Esophagus muscularis mucosa (tissue), 4 donors: ENCODE measurements at regions not wholly inside any gene's neighbourhood (a gene's known extent, or its start where the extent isn't known, plus 50 kb on each side); places are given as distances from the start of the nearest gene placed in this dataset.

Experiments
- DNase-seq: peaks from one replicate; pipeline ENCODE4 v3.0.0-alpha.2; 2017; ENCODE audit errors: extremely low spot score
- H3K27ac ChIP-seq, 4 donors: fragments of 200-600 bp; sonication (generic); replicated peaks in 1 of 4; 1 replicate in 3 of 4; 2 replicates in 1 of 4; pipeline ENCODE4 v1.5.1; 2016 to 2019; ENCODE audit warnings: mild to moderate bottlenecking in 1 of 4
- H3K27me3 ChIP-seq, 4 donors: fragments of 200-600 bp; sonication (generic); one replicate each; pipeline versions ENCODE4 v1.5.1 to v1.6.0; 2016 to 2019
- H3K36me3 ChIP-seq, 4 donors: fragments of 200-600 bp; sonication (generic); one replicate each; pipeline ENCODE4 v1.5.1; 2016 to 2019
- H3K4me1 ChIP-seq, 4 donors: fragments of 200-600 bp; sonication (generic); one replicate each; pipeline ENCODE4 v1.5.1; 2016 to 2019
- H3K4me3 ChIP-seq, 4 donors: fragments of 200-600 bp; sonication (generic); 1 replicate in 2 of 4; 2 replicates in 2 of 4; pipeline ENCODE4 v1.5.1; 2016 to 2019; ENCODE audit warnings: mild to moderate bottlenecking in 4 of 4, moderate library complexity in 1 of 4
- H3K9me3 ChIP-seq, 4 donors: fragments of 200-600 bp; sonication (generic); 1 replicate in 3 of 4; 2 replicates in 1 of 4; pipeline ENCODE4 v1.5.1; 2016 to 2019
- CTCF ChIP-seq, 3 experiments: fragments of 200-600 bp in 2 of 3; fragments of 450-650 bp in 1 of 3; sonication (generic) in 2 of 3; IDR thresholded peaks; one replicate each; pipeline ENCODE4 v1.5.1; 2017 to 2019; ENCODE audit warnings: antibody characterized with exemption in 3 of 3, mild to moderate bottlenecking in 2 of 3, moderate library complexity in 1 of 3
- EP300 ChIP-seq: sonication (generic); formaldehyde crosslinking; IDR thresholded peaks from one replicate; pipeline ENCODE4 v1.6.1; 2017; ENCODE audit warnings: antibody characterized with exemption
- POLR2A ChIP-seq: fragments of 450-650 bp; IDR thresholded peaks from one replicate; pipeline ENCODE4 v1.6.1; 2017; ENCODE audit warnings: antibody characterized with exemption, moderate library complexity, mild to moderate bottlenecking, low read depth
- POLR2AphosphoS5 ChIP-seq, 2 donors: sonication (generic); formaldehyde crosslinking; IDR thresholded peaks; one replicate each; pipeline ENCODE4 v1.6.1; 2017; ENCODE audit warnings: antibody characterized with exemption in 2 of 2
- WGBS: methylation state at CpG from one replicate; pipeline ENCODE4 v1.1.5; 2018; 5-methylcytosine and 5-hydroxymethylcytosine counted together
- intact Hi-C: fragments of 100-400 bp; cut with DNase I; formaldehyde crosslinking; loops from one replicate; pipeline ENCODE4 v1.15.1; 2023

DNA sequence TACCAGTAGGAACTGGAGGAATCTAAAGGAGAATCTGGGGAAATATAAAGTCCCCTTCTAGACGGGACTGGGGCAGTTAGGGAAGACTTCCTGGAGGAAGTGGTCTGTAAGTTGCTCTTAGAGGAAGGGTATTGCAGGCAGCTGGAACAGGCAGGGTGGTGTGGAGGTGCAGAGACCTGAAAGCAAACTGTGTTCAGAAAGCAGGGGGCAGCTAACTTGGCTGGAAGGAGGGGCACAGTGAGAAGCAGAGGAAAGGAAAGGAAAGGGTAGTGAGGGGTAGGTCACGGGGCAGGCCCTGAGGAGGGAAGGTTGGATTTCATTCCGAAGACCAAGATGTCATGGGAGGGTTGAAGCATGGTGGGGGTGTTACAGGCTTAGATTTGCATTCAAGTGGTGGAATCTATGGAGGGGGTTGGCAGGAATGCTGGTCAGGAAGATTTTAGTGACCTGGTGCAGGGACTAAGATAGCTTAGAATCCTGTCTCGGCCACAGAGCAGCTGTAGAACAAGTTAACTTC, 240.7 kb downstream of the FOXD2 start:
- intact Hi-C loops, result no loop called here
- DNase-seq, result no peak
- TF ChIP-seq EP300, result no peak
- no peak for TF ChIP-seq POLR2A
- no peak for TF ChIP-seq POLR2AphosphoS5 (IDR thresholded peaks at IDR 0.05)
- no peak for TF ChIP-seq CTCF (IDR thresholded peaks at IDR 0.05)
- Histone ChIP-seq H3K4me1 (no peaks in the 10 kb centered on the region), H3K36me3 (no peaks in the 10 kb centered on the region), H3K4me3 (no peak overlapping the region), H3K9me3 (peaks cover 0 to 2% (median 0%) of the 10 kb centered on the region in 4 donors), H3K27me3 (peaks cover 0 to 6% (median 0%) of the 10 kb centered on the region in 4 donors), H3K27ac (no peak overlapping the region)
- 81% methylated on average over 4 of the region's 4 CpGs for WGBS

DNA sequence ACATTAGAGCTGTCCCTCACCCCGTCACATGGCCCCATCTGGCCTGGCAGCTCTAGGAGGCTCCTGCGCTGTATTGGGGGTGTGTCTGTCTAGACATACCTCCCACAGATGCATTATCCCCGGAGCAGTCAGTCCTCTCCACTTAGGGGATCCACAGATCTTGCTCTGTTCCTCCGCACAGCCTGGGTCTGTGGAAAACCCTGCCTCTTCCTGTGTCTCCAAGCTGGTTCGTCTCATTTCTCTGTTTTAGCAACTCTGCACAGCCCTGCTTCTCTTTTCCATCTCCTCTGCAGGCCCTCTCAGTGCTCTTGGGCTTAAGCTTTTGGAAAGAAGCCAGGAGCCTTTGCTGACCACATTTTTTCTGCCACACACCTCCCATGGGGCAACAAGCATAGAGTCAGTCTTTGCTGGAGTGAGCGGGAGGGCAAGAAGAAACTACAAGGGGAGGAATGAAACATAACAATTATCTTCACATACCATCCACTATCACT, 241.5 kb downstream of the FOXD2 start:
- no peak overlapping the region for H3K4me3 ChIP-seq
- H3K9me3 ChIP-seq, result no peaks in the 10 kb centered on the region
- H3K36me3 ChIP-seq, result no peaks in the 10 kb centered on the region
- WGBS, result 73% methylated on average over 6 of the region's 6 CpGs
- DNase-seq, result no peak
- no peaks in the 10 kb centered on the region for H3K4me1 ChIP-seq
- peaks cover 0 to 6% (median 0%) of the 10 kb centered on the region in 4 donors for H3K27me3 ChIP-seq
- TF ChIP-seq POLR2AphosphoS5 (IDR thresholded peaks at IDR 0.05) (no peak), CTCF (IDR thresholded peaks at IDR 0.05) (no peak), POLR2A (no peak), EP300 (no peak)
- intact Hi-C loops, result no loop called here
- no peak overlapping the region for H3K27ac ChIP-seq

DNA sequence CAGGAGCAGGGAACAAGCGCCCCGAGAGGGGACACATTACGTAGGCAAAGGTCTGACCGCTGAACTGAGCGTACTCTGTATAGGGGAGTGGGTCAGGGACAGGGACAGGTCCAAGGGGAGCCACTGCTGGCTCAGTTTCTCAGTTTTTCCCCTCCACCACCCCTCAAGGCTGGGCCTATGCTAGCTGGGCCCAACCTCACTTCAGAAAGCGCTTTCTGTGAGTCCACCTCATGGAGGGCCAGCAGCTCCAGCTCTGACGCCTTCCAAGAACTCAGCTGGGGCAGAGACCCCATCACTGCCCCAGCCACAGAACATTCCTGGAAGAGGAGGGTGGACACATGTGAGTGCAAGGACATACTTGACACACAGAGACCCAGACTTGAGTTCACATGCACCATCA, 242.0 kb downstream of the FOXD2 start:
- Histone ChIP-seq H3K4me3 (no peak overlapping the region), H3K27me3 (peaks cover 0 to 6% (median 0%) of the 10 kb centered on the region in 4 donors), H3K4me1 (peaks cover 0 to under 1% (median 0%) of the 10 kb centered on the region in 4 donors), H3K9me3 (no peaks in the 10 kb centered on the region), H3K36me3 (no peaks in the 10 kb centered on the region), H3K27ac (no peak overlapping the region)
- 83% methylated on average over 6 of the region's 7 CpGs for WGBS
- DNase-seq, result no peak
- intact Hi-C loops, result no loop called here
- TF ChIP-seq CTCF (IDR thresholded peaks at IDR 0.05), result no peak
- TF ChIP-seq POLR2AphosphoS5 (IDR thresholded peaks at IDR 0.05), result no peak
- no peak for TF ChIP-seq POLR2A
- TF ChIP-seq EP300, result no peak

- H3K36me3 ChIP-seq, result no peaks in the 10 kb centered on the region
- H3K4me1 ChIP-seq, result peaks cover 0 to 9% (median 0%) of the 10 kb centered on the region in 4 donors
- H3K9me3 ChIP-seq, result no peaks in the 10 kb centered on the region
- H3K27ac ChIP-seq, result no peak overlapping the region
- intact Hi-C loops, result no loop called here
- H3K27me3 ChIP-seq, result peaks cover 0 to 6% (median 0%) of the 10 kb centered on the region in 4 donors
- no peak overlapping the region for H3K4me3 ChIP-seq
- TF ChIP-seq CTCF (IDR thresholded peaks at IDR 0.05), result no peak
- TF ChIP-seq POLR2A, result no peak
- TF ChIP-seq POLR2AphosphoS5 (IDR thresholded peaks at IDR 0.05), result no peak
- no peak for TF ChIP-seq EP300
- 92% methylated on average over 9 of the region's 10 CpGs for WGBS
- DNase-seq, result no peak
These were observed 243.1 kb downstream of the FOXD2 start for GRCh38 chr1:47680815-47681475.
